Body of pancreas (tissue), 4 donors: ENCODE measurements at regions not wholly inside any gene's neighbourhood (a gene's known extent, or its start where the extent isn't known, plus 50 kb on each side); places are given as distances from the start of the nearest gene placed in this dataset.
"Not testable (repeated sequence)": the region's sequence is repeated elsewhere in the genome, so short reads cannot be mapped to it uniquely, and the experiment has no call there.

ENCODE experiments used
- ATAC-seq: fragments of 150-250 bp; one replicate; pipeline ENCODE4 v1.9.1; 2016
- DNase-seq, 4 donors: peaks; one replicate each; pipeline ENCODE4 v3.0.0-alpha.2; 2019
- H3K27ac ChIP-seq, 4 donors: fragments of 200-600 bp; sonication (generic); 1 replicate in 3 of 4; 2 replicates in 1 of 4; pipeline versions ENCODE4 v1.5.1 to v1.6.1; 2016 to 2019; ENCODE audit warnings: mild to moderate bottlenecking in 1 of 4, mixed read lengths in 1 of 4, moderate library complexity in 1 of 4
- H3K27me3 ChIP-seq, 2 donors: fragments of 200-600 bp; sonication (generic); one replicate each; pipeline ENCODE4 v1.6.0; 2016; ENCODE audit warnings: mild to moderate bottlenecking in 1 of 2
- H3K36me3 ChIP-seq, 2 donors: fragments of 200-600 bp; sonication (generic); replicated peaks in 1 of 2; 2 replicates each; pipeline ENCODE4 v1.5.1; 2016; ENCODE audit warnings: low read depth in 2 of 2; ENCODE audit not compliant: insufficient read depth in 1 of 2
- H3K4me1 ChIP-seq: fragments of 200-600 bp; sonication (generic); one replicate; pipeline ENCODE4 v1.6.0; 2016
- H3K4me3 ChIP-seq, 2 donors: fragments of 200-600 bp; sonication (generic); 1 replicate in 1 of 2; 2 replicates in 1 of 2; pipeline ENCODE4 v1.5.1; 2016 to 2019
- H3K9me3 ChIP-seq, 3 donors: fragments of 200-600 bp; sonication (generic); 1 replicate in 2 of 3; 2 replicates in 1 of 3; pipeline ENCODE4 v1.5.1; 2016
- POLR2A ChIP-seq, 3 donors: fragments of 450-650 bp; IDR thresholded peaks; one replicate each; pipeline ENCODE4 v1.6.1; 2016; ENCODE audit warnings: antibody characterized with exemption in 3 of 3, mild to moderate bottlenecking in 2 of 3
- WGBS, 2 donors: methylation state at CpG; one replicate each; pipeline ENCODE4 v1.1.5; 2017; 5-methylcytosine and 5-hydroxymethylcytosine counted together
- intact Hi-C: fragments of 100-400 bp; cut with DNase I; formaldehyde crosslinking; loops from one replicate; pipeline ENCODE4 v1.15.1; 2023
- TF ChIP-seq, protein P1 (sequence below), 7 experiments: fragments of 450-650 bp in 4 of 7; fragments of 200-600 bp in 3 of 7; sonication (generic) in 3 of 7; IDR thresholded peaks; one replicate each; pipeline ENCODE4 v1.5.1; 2016 to 2019; ENCODE audit warnings: antibody characterized with exemption in 7 of 7

DNA sequence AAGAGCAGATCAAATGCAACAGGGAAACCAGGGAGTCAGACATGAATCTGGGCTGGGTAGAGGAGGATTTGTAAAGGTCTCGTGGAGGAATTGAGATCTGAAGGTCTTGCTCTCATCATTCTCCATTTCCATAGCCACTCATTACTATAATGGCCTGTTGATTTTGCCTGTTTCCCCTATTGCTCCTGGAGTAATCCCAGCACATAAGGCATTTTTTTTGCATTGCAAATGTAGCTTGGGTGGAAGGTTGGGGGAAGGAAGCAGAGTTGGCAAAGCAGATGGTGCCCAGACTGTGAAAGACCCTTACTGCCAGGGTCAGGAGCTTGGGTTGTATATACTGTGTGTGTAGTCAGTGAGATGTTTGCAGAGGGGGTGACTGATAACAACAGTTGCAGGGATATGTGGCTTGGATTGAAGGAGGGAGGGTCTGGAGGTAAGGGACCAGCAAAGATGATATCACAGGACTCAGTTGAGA is 116.0 kb downstream of the TTC6 start:
- H3K36me3 ChIP-seq: no peaks in the 10 kb centered on the region
- no peak for ATAC-seq
- intact Hi-C loops: loop anchor here (10.0 kb wide), 1 partner anchor 163 kb away; no protein-coding TSS in a partner anchor

DNA sequence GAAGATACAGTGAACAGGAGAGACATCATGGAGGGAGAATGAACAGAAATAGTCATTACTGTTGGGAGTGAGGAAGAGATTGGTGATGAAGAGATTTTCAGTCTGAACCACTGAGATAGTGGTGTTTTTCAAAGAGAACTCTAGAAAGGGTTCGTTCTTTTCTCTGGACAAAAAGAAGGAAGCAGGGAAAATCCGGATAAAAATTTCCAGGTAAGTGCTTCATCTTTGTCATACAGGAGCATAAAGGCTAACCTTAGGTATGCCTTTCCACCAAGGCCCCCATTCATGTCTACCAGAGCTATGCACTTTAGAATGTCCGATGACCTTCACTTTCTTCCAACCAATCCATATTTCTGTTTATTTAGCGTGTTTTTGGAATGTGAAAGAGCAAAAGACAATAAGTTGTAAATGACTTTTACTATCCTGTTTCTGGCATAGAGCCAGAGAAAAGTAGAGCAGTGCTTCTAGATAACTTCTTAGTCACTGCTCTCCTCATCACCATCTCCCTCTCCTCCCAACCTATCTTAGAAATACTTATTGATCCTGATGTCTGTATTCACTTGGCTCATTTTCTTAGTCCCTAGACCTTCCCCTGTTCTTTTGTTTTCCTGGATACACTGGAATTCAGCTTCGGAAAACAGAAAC is 116.5 kb downstream of the TTC6 start:
- 31 to 44% methylated on average over 5 of the region's 5 CpGs for WGBS, 2 donors
- no peaks in the 10 kb centered on the region for H3K9me3 ChIP-seq
- no peaks in the 10 kb centered on the region for H3K27me3 ChIP-seq
- no peak for ATAC-seq
- H3K36me3 ChIP-seq: no peaks in the 10 kb centered on the region
- intact Hi-C loops: loop anchor here (10.0 kb wide), 1 partner anchor 163 kb away; no protein-coding TSS in a partner anchor
- no peak for TF ChIP-seq POLR2A (IDR thresholded peaks at IDR 0.05)
- H3K4me3 ChIP-seq: no peak overlapping the region
- no peak overlapping the region for H3K27ac ChIP-seq
- no peaks in the 10 kb centered on the region for H3K4me1 ChIP-seq
- DNase-seq: no peak

More for the DNA sequence above, 116.0 kb downstream of the TTC6 start:
- no peak overlapping the region for H3K27ac ChIP-seq
- H3K27me3 ChIP-seq: no peaks in the 10 kb centered on the region
- DNase-seq: no peak
- TF ChIP-seq POLR2A (IDR thresholded peaks at IDR 0.05): no peak
- TF ChIP-seq, protein P1, sequence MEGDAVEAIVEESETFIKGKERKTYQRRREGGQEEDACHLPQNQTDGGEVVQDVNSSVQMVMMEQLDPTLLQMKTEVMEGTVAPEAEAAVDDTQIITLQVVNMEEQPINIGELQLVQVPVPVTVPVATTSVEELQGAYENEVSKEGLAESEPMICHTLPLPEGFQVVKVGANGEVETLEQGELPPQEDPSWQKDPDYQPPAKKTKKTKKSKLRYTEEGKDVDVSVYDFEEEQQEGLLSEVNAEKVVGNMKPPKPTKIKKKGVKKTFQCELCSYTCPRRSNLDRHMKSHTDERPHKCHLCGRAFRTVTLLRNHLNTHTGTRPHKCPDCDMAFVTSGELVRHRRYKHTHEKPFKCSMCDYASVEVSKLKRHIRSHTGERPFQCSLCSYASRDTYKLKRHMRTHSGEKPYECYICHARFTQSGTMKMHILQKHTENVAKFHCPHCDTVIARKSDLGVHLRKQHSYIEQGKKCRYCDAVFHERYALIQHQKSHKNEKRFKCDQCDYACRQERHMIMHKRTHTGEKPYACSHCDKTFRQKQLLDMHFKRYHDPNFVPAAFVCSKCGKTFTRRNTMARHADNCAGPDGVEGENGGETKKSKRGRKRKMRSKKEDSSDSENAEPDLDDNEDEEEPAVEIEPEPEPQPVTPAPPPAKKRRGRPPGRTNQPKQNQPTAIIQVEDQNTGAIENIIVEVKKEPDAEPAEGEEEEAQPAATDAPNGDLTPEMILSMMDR (IDR thresholded peaks at IDR 0.05): no peak
- 64 to 78% methylated on average over 1 of the region's 1 CpG for WGBS, 2 donors
- no peak overlapping the region for H3K4me3 ChIP-seq
- H3K9me3 ChIP-seq: no peaks in the 10 kb centered on the region
- H3K4me1 ChIP-seq: no peaks in the 10 kb centered on the region

DNA sequence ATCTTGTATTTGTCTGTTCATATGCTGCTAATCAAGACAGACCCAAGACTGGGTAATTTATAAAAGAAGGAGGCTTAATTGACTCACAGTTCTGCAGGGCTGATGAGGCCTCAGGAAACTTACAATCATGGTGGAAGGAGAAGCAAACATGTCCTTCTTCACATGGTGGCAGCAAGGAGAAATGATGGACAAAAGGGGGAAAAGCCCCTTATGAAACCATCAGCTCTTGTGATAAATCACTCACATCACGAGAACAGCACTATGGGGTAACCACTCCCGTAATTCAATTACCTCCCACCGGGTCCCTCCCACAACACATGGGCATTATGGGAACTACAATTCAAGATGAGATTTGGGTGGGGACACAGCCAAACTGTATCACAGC is 117.0 kb downstream of the TTC6 start:
- H3K27me3 ChIP-seq, H3K27ac ChIP-seq, ATAC-seq, DNase-seq, H3K4me3 ChIP-seq, H3K4me1 ChIP-seq, H3K36me3 ChIP-seq, H3K9me3 ChIP-seq: not testable (repeated sequence)
- WGBS, 2 donors: 81 to 87% methylated on average over 3 of the region's 3 CpGs
- intact Hi-C loops: loop anchor here (10.0 kb wide), 1 partner anchor 162 kb away; no protein-coding TSS in a partner anchor

DNA sequence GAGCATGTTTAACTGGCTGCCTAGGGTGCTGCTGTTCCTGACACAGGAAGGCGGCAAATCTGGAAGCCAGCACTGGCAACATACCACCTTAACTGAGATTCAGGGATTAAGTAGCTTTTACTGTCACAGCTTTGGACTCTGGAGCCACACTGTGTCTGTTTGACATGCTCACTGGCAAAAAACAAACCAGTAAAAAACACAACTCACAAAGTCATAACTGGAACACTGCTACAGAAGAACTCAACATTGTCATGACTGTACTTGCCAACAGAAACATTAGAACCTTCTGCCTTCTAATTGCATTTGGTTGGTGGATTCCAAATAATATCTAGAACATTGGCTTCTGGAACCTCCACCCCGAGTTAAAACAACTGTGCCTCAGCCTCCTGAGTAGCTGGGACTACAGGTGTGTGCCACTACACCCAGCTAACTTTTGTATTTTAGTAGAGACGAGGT is 117.6 kb downstream of the TTC6 start:
- H3K4me3 ChIP-seq: no peak overlapping the region
- 69 to 82% methylated on average over 3 of the region's 3 CpGs for WGBS, 2 donors
- intact Hi-C loops: loop anchor here (10.0 kb wide), 1 partner anchor 162 kb away; no protein-coding TSS in a partner anchor
- no peak for DNase-seq
- H3K27ac ChIP-seq: no peak overlapping the region
- no peaks in the 10 kb centered on the region for H3K4me1 ChIP-seq
- no peaks in the 10 kb centered on the region for H3K36me3 ChIP-seq
- TF ChIP-seq POLR2A (IDR thresholded peaks at IDR 0.05): no peak
- TF ChIP-seq, protein P1 (IDR thresholded peaks at IDR 0.05): no peak
- no peaks in the 10 kb centered on the region for H3K9me3 ChIP-seq
- no peaks in the 10 kb centered on the region for H3K27me3 ChIP-seq
- ATAC-seq: no peak

DNA sequence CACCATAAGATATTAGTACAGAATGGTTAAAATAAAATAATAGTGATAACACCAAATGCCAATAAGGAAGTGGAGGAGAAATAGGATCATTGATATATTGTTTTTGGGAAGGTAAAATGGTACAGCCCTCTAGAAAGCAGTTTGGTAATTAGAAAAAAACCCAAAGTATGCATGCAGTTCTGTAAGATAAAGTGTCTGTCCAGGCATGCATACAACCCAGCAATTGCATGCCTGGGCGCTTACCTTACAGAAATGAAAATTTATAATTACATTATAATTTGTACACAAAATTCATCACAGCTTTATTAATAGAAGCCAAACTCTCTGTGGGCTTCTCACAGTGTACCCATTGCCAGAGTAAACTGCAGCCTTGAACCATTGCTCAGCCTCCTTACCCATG is 124.7 kb downstream of the TTC6 start:
- 76 to 89% methylated on average over 1 of the region's 1 CpG for WGBS, 2 donors
- Histone ChIP-seq H3K27me3 (no peaks in the 10 kb centered on the region), H3K9me3 (no peaks in the 10 kb centered on the region), H3K27ac (no peak overlapping the region), H3K4me3 (no peak overlapping the region), H3K36me3 (no peaks in the 10 kb centered on the region), H3K4me1 (no peaks in the 10 kb centered on the region)
- no peak for TF ChIP-seq POLR2A (IDR thresholded peaks at IDR 0.05)
- TF ChIP-seq, protein P1 (IDR thresholded peaks at IDR 0.05): no peak
- intact Hi-C loops: no loop called here
- no peak for ATAC-seq
- DNase-seq: no peak
